NCI-H345 treated with DMSO at 0.1 percent for 48 hours (cell line): ENCODE measurements at regions not wholly inside any gene's neighbourhood (a gene's known extent, or its start where the extent isn't known, plus 50 kb on each side); places are given as distances from the start of the nearest gene placed in this dataset.

ENCODE experiments used
- DNase-seq: peaks from one replicate; lab custom pipeline; 2025; ENCODE audit not compliant: unreplicated experiment; lab: John Stamatoyannopoulos, UW

GRCh38 chr10:56905051-56905450 lies 544.0 kb upstream of the ZWINT start:
- DNase-seq: no peak

GRCh38 chr10:56902554-56902953 lies 541.5 kb upstream of the ZWINT start:
- no peak for DNase-seq

GRCh38 chr10:56895306-56895705 lies 534.2 kb upstream of the ZWINT start:
- no peak for DNase-seq

- peak; percentile 73 for DNase-seq
Measured at GRCh38 chr10:56881218-56881617, 520.2 kb upstream of the ZWINT start.

GRCh38 chr10:56880606-56881005 lies 519.5 kb upstream of the ZWINT start:
- DNase-seq: no peak

GRCh38 chr10:56874950-56875349 lies 513.9 kb upstream of the ZWINT start:
- no peak for DNase-seq

GRCh38 chr10:56871160-56871668 lies 510.2 kb upstream of the ZWINT start:
- DNase-seq: no peak

GRCh38 chr10:56867236-56867635 lies 506.2 kb upstream of the ZWINT start:
- DNase-seq: no peak

GRCh38 chr10:56856569-56856968 lies 495.5 kb upstream of the ZWINT start:
- DNase-seq: no peak

GRCh38 chr10:56844978-56845529 lies 484.0 kb upstream of the ZWINT start:
- DNase-seq: no peak

GRCh38 chr10:56836659-56837058 lies 475.6 kb upstream of the ZWINT start:
- DNase-seq: no peak

- no peak for DNase-seq
Measured at GRCh38 chr10:56831681-56832080, 470.6 kb upstream of the ZWINT start.

GRCh38 chr10:56823849-56824248 lies 462.8 kb upstream of the ZWINT start:
- DNase-seq: no peak

GRCh38 chr10:56805022-56805421 lies 444.0 kb upstream of the ZWINT start:
- DNase-seq: no peak

GRCh38 chr10:56785292-56785691 lies 424.2 kb upstream of the ZWINT start:
- DNase-seq: no peak

GRCh38 chr10:56782503-56782902 lies 421.4 kb upstream of the ZWINT start:
- no peak for DNase-seq

GRCh38 chr10:56771343-56771742 lies 410.3 kb upstream of the ZWINT start:
- DNase-seq: no peak

- no peak for DNase-seq
Measured at GRCh38 chr10:56763090-56763489, 402.0 kb upstream of the ZWINT start.

- DNase-seq: no peak
Measured at GRCh38 chr10:56745490-56745889, 384.4 kb upstream of the ZWINT start.

- DNase-seq: no peak
Measured at GRCh38 chr10:56728349-56728748, 367.3 kb upstream of the ZWINT start.

- DNase-seq: no peak
Measured at GRCh38 chr10:56722912-56723311, 361.9 kb upstream of the ZWINT start.

- DNase-seq: no peak
Measured at GRCh38 chr10:56715262-56715661, 354.2 kb upstream of the ZWINT start.

GRCh38 chr10:56698506-56698905 lies 337.4 kb upstream of the ZWINT start:
- DNase-seq: no peak
